ENCODE measurements at regions not wholly inside any gene's neighbourhood (a gene's known extent, or its start where the extent isn't known, plus 50 kb on each side); places are given as distances from the start of the nearest gene placed in this dataset.

DNA sequence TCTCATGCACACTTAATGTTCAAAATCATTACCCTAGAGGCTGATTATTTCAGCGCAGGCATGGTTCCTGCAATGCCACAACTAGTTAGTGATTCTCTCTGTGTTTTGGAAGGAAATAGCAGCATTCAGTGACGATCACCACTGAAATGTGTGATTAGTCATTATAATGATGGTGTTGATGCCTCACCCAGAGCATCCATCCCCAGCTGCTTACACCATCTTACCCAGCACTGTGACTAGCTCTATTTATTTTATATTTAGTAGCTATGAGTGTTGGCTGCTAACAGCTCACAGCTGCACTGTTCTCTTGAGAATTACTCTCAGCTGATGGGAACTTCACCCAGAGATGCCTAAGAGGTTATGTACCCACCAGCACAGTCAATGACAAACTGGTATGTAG lies 60.5 kb upstream of the TSPAN7 start (continued):
- TF ChIP-seq, protein P1, sequence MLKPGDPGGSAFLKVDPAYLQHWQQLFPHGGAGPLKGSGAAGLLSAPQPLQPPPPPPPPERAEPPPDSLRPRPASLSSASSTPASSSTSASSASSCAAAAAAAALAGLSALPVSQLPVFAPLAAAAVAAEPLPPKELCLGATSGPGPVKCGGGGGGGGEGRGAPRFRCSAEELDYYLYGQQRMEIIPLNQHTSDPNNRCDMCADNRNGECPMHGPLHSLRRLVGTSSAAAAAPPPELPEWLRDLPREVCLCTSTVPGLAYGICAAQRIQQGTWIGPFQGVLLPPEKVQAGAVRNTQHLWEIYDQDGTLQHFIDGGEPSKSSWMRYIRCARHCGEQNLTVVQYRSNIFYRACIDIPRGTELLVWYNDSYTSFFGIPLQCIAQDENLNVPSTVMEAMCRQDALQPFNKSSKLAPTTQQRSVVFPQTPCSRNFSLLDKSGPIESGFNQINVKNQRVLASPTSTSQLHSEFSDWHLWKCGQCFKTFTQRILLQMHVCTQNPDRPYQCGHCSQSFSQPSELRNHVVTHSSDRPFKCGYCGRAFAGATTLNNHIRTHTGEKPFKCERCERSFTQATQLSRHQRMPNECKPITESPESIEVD (tag by site-specific recombination; IDR thresholded peaks at IDR 0.05): no peak
- TF ChIP-seq ZNF792 (tag by site-specific recombination; IDR thresholded peaks at IDR 0.05) (no peak), HOXD13 (CRISPR knock-in tag; IDR thresholded peaks at IDR 0.05; ENCODE audit: borderline replicate concordance) (no peak), ZNF10 (tag by site-specific recombination; IDR thresholded peaks at IDR 0.05) (no peak), ZNF76 (tag by site-specific recombination; IDR thresholded peaks at IDR 0.05; ENCODE audit: borderline replicate concordance, low read depth) (no peak), ZNF391 (tag by site-specific recombination; IDR thresholded peaks at IDR 0.05; ENCODE audit: borderline replicate concordance, low read depth) (no peak), ZNF561 (tag by site-specific recombination; IDR thresholded peaks at IDR 0.05; ENCODE audit: borderline replicate concordance) (no peak), SCRT1 (tag by site-specific recombination; IDR thresholded peaks at IDR 0.05; ENCODE audit: borderline replicate concordance) (no peak)
- TF ChIP-seq, protein P2, sequence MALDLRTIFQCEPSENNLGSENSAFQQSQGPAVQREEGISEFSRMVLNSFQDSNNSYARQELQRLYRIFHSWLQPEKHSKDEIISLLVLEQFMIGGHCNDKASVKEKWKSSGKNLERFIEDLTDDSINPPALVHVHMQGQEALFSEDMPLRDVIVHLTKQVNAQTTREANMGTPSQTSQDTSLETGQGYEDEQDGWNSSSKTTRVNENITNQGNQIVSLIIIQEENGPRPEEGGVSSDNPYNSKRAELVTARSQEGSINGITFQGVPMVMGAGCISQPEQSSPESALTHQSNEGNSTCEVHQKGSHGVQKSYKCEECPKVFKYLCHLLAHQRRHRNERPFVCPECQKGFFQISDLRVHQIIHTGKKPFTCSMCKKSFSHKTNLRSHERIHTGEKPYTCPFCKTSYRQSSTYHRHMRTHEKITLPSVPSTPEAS (tag by site-specific recombination; IDR thresholded peaks at IDR 0.05): no peak

DNA sequence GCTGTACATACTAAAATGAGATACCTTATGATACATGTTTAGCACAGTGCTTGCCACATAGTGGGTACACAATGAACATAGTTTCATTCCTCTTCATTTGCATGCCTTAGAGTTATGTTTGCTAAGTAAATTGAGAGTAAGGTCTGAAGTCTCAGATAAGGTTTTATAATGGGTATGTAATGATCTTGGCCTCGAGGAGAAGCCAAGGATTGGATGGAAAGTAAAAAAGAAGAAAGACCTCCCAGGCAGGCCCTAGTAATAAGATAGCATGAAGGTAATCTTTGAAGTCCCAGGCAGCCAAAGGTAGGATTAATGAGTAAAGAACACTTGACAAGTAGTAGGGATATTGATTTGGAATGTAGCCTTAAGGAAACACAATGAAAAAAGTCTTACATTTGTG lies 55.8 kb upstream of the TSPAN7 start:
- Histone ChIP-seq H3K27ac (ENCODE audit: extremely low read depth, low read depth, low read length) (no peak overlapping the region), H3K9me3 (ENCODE audit: control insufficient read depth, insufficient read depth, low read depth, low read length) (no peaks in the 10 kb centered on the region), H3K4me3 (ENCODE audit: low read depth, low read length) (no peak overlapping the region), H3K36me3 (ENCODE audit: control insufficient read depth in 2 of 2, insufficient read depth in 1 of 2, low read length in 2 of 2) (no peaks in the 10 kb centered on the region), H3K4me1 (ENCODE audit: control insufficient read depth, insufficient read depth, low read length) (no peaks in the 10 kb centered on the region)
- POLR2A ChIA-PET: no interaction called here
- CTCF ChIA-PET: interaction anchor here (0.6 kb wide), 1 partner anchor 34 kb away, joined by 3 read pairs; no protein-coding TSS in a partner anchor
- TF ChIP-seq ZNF707 (tag by site-specific recombination; IDR thresholded peaks at IDR 0.05) (no peak), ZFP37 (tag by site-specific recombination; IDR thresholded peaks at IDR 0.05) (no peak), ZNF146 (tag by site-specific recombination; IDR thresholded peaks at IDR 0.05) (no peak), GLIS1 (tag by site-specific recombination; IDR thresholded peaks at IDR 0.05) (no peak), ZSCAN30 (tag by site-specific recombination; IDR thresholded peaks at IDR 0.05) (no peak), GLIS2 (tag by site-specific recombination; IDR thresholded peaks at IDR 0.05) (no peak), KLF1 (tag by site-specific recombination; IDR thresholded peaks at IDR 0.05) (no peak), ZNF341 (tag by site-specific recombination; IDR thresholded peaks at IDR 0.05; ENCODE audit: low read depth) (no peak), OVOL3 (tag by site-specific recombination; IDR thresholded peaks at IDR 0.05) (no peak), ZIC2 (tag by site-specific recombination; IDR thresholded peaks at IDR 0.05) (no peak), KLF9 (tag by site-specific recombination; IDR thresholded peaks at IDR 0.05; ENCODE audit: low read depth) (no peak)
- TF ChIP-seq, protein P3, sequence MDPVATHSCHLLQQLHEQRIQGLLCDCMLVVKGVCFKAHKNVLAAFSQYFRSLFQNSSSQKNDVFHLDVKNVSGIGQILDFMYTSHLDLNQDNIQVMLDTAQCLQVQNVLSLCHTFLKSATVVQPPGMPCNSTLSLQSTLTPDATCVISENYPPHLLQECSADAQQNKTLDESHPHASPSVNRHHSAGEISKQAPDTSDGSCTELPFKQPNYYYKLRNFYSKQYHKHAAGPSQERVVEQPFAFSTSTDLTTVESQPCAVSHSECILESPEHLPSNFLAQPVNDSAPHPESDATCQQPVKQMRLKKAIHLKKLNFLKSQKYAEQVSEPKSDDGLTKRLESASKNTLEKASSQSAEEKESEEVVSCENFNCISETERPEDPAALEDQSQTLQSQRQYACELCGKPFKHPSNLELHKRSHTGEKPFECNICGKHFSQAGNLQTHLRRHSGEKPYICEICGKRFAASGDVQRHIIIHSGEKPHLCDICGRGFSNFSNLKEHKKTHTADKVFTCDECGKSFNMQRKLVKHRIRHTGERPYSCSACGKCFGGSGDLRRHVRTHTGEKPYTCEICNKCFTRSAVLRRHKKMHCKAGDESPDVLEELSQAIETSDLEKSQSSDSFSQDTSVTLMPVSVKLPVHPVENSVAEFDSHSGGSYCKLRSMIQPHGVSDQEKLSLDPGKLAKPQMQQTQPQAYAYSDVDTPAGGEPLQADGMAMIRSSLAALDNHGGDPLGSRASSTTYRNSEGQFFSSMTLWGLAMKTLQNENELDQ (tag by site-specific recombination; IDR thresholded peaks at IDR 0.05; ENCODE audit: low read depth): no peak
- TF ChIP-seq, protein P4, sequence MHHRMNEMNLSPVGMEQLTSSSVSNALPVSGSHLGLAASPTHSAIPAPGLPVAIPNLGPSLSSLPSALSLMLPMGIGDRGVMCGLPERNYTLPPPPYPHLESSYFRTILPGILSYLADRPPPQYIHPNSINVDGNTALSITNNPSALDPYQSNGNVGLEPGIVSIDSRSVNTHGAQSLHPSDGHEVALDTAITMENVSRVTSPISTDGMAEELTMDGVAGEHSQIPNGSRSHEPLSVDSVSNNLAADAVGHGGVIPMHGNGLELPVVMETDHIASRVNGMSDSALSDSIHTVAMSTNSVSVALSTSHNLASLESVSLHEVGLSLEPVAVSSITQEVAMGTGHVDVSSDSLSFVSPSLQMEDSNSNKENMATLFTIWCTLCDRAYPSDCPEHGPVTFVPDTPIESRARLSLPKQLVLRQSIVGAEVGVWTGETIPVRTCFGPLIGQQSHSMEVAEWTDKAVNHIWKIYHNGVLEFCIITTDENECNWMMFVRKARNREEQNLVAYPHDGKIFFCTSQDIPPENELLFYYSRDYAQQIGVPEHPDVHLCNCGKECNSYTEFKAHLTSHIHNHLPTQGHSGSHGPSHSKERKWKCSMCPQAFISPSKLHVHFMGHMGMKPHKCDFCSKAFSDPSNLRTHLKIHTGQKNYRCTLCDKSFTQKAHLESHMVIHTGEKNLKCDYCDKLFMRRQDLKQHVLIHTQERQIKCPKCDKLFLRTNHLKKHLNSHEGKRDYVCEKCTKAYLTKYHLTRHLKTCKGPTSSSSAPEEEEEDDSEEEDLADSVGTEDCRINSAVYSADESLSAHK (tag by site-specific recombination; IDR thresholded peaks at IDR 0.05): no peak
- TF ChIP-seq, protein P5, sequence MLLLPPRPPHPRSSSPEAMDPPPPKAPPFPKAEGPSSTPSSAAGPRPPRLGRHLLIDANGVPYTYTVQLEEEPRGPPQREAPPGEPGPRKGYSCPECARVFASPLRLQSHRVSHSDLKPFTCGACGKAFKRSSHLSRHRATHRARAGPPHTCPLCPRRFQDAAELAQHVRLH (tag by site-specific recombination; IDR thresholded peaks at IDR 0.05): no peak
- TF ChIP-seq, protein P6, sequence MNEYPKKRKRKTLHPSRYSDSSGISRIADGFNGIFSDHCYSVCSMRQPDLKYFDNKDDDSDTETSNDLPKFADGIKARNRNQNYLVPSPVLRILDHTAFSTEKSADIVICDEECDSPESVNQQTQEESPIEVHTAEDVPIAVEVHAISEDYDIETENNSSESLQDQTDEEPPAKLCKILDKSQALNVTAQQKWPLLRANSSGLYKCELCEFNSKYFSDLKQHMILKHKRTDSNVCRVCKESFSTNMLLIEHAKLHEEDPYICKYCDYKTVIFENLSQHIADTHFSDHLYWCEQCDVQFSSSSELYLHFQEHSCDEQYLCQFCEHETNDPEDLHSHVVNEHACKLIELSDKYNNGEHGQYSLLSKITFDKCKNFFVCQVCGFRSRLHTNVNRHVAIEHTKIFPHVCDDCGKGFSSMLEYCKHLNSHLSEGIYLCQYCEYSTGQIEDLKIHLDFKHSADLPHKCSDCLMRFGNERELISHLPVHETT (tag by site-specific recombination; IDR thresholded peaks at IDR 0.05): no peak

Measured in HEK293 (cell line).